HG03521 (cell line): ENCODE measurements at regions not wholly inside any gene's neighbourhood (a gene's known extent, or its start where the extent isn't known, plus 50 kb on each side); places are given as distances from the start of the nearest gene placed in this dataset.

Experiments
- ATAC-seq: cut with Tn5 transposase; IDR thresholded peaks from one replicate; pipeline ENCODE4 v1.9.1; 2021; ENCODE audit warnings: mild to moderate bottlenecking, moderate library complexity; ENCODE audit not compliant: unreplicated experiment

DNA sequence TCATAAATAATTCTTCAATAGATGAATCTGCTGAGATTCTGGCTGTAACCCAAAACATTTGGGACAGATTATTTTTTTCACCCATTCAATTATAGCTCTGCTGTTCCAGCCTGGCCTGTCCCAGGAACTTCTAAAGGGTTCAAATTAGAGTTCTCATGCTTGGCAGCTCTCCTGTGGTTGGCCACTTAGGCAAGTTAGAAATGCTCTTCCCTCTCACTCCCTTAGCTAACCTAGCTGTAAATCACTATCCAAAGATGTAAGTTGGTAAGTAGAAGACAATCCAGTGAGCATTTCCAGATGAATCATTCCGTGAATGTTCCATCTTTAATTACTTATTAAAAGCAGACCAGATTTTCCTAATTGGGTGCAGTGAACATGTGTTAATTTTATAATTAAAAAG, 760.4 kb upstream of the TBX3 start:
- no peak for ATAC-seq

DNA sequence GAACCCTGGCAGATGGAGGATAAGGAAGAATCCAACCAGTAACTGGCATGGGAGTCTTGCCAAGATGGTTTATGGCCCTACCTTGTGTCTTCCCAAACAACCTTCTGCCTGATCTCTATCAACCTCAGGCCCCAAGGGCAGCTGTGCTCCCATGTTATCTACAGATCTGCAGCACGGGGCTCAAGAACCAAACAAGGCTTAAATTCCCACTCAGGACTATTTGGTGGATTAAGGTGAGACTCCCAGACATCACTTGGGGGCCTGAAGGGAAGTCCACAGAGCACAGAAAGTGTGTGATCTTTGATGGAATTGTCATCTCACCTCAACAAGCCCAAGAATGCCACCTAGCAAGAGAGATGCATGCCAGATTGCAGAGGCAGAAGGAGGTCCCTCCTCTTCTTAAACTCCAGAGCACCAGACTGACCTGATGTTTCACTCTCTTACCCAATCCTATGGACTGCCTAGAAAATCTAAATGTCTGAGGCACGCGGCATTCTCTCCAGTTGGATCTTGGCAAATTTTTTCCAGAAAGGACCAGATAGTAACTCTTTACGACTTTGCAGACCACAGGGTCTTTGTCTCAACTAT, 759.5 kb upstream of the TBX3 start:
- no peak for ATAC-seq

DNA sequence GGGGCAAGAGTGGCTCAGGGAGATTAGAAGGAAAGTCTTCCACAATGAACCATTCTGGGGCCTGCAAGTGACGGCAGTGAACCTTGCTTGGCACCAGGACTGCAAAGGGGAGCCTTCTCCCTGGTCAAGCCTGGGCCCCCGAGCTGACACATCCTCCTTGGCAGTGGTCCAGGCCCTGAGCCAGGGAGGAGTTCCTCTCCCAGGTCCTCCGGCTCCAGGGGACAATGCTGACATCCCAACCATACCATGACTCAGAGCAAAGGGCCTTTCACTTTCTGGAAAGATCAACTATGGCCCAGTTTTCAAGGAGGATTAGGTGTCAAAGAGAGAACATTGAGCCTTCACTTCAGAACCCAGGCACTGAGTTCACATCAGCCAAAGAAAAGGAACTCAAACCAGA, 756.5 kb upstream of the TBX3 start:
- ATAC-seq, result no peak

DNA sequence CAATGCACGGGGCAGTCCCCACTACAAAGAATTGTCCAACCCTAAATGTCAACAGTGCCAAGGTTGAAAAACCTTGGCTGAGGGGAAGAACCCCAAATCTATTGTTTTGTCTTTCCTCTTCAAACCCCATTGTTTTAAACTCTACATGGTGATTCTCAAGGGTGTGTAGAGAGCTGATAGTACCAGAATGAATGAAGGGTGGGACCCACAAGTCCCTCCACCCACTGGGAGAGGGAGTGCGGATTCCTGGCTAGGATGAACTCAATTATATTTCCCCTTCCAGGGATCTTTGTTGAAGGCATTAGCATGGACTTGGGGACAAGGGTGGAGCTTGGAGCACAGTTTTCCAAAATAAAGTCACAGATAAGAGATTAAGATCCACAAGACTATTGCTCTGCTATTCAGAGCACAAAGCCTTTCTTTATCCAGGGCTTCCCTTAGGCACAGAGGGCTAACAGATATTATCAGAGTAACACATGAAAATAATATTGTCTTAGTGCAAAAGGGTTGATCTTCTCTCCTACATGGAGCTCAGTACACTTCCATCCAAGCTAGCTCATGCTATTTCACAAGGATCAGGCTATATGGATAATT, 755.1 kb upstream of the TBX3 start:
- no peak for ATAC-seq

DNA sequence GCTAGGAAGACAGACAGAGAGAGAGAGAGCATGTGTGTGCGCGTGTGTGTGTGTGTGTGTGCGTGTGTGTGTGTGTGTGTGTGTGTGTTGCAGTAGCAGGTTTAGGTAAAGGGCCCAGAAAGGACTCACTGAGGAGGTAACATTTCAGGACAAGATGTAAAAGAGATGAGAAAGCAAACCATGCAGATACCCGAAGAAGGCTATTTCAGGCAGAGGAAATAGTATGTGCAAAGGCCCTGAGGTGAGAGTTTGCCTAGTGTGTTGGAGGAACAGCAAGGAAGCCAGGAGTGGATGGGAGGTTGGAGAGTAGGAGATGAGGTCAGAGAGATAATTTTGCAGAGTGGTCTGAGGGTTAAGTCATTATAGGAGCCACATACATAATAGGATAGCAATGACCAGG, 754.3 kb upstream of the TBX3 start:
- no peak for ATAC-seq

DNA sequence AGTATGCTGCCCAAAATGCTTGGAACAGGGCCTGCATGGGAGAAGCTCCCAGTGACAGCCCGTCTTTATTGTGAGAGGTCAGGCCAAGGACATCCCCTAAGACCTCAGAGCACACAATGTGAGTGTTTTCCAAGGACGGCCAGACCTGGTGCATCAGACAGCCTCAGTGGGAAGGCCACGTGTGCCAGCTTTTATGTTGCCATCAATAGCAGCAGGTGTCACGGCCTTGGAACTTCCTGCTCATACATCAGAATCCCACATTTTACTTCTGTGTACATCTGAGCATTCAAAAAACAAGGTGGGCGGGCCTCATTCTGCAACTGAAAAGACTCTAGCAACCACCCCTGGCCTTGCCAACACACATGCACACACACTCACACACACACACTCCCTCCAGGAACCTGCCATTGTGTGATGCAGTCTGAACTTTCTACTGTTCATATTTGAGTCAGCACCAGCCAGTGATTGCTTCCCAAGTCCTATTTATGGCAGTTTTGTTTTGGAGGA, 753.1 kb upstream of the TBX3 start:
- no peak for ATAC-seq

DNA sequence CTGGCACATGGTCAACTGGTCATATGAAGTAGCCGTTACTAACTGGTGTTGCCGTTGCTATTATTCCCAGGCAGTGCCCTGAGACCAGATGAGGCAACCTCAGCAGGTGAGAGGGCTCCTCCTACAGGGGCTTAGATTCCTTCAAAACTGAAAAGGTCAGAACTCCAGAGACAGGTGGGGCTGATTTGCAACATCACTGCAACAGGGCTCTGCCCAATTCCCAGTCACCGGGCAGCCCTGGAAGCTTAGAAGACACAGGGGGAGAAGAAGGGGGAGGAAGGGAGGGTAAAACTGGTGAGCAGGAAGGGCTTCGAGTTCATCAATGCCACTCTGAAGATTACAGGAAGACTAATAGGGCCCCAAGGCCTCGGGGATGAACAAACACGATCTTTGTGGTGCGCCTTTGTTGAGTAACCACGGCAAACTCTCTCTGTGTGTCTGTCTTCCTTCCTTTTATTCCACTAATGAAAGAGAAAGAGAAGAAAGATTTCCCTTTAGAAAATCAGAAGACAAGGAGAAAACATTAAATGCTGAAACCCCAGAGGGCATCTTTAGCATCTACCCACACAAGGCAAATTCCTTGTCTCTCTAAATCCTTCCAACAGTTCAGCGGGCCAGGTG, 749.1 kb upstream of the TBX3 start:
- ATAC-seq, result no peak

DNA sequence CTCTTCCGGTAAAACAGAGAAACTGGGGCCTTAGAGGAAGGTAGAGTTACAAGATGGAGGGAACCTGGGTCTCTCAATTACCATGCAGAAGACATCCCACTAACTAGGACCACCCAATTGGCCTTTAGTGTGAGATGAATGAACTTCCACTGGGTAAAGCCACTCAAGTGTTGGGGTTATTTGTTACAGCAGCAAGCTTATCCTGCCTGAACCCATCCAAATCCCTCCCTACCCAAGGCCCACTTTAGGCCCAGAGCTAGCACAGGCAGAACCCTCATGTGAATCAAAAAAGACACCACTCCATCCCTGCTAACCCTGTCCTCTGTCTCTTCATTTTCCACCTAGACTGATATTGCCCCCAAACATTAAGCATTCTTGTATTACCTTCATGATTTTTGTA, 746.7 kb upstream of the TBX3 start:
- no peak for ATAC-seq

DNA sequence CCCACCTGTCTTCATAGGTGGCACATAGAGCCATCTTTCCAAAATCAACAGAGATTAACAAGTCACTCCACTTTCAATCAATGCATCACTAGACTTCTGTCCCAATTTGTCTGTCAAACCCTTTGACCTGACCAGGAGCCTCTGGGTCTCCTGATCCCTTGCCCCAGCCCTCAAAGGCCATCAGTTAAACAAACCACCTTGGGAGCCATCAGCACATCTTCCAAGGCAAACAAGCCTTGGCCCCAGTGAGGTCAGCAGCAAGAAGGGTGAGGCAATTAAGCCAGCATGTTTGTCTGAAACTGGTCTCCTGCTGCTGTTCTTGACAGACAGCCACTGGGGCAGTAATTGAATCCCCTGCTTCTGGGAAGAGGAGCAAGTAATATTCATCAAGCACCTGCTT, 742.8 kb upstream of the TBX3 start:
- ATAC-seq, result no peak

DNA sequence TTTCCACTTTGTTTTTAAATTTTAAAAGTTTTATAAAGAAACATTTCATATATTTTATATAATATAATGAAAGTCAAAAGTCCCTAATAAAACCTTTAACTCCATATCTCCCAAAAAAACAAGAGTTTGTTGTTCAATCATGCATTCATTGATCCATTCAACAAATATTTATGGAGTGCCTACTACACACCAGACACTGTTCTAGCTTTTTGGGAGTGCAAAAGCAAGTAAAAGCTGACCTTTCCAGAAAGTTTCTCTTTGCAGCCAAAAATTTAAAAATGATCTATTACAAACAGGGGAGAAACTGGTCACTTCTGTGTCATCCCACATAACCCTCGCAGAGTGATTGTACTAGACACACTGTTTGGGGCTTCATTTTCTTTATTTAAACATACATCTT, 740.0 kb upstream of the TBX3 start:
- ATAC-seq, result no peak

DNA sequence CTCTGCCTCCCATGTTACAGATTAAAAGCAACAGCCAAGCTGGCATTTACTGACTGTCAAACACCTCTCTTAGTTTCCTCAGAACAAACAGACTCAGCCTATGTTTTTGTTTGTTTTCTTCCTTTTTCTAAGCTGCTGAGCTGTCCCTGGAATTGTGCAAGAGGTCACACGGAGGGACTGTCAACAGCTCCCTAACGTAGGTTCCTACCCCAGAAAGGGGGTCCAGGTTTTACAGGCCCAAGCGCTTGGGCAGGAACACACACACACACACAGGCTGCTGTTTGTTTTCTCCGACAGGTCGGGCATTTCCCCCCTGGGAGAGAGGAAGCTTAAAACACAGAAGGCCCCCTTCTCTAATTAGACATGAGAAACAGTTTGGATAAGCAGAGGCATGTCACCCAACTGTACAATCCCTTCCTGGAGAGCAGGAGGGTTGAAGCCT, 739.6 kb upstream of the TBX3 start:
- no peak for ATAC-seq

DNA sequence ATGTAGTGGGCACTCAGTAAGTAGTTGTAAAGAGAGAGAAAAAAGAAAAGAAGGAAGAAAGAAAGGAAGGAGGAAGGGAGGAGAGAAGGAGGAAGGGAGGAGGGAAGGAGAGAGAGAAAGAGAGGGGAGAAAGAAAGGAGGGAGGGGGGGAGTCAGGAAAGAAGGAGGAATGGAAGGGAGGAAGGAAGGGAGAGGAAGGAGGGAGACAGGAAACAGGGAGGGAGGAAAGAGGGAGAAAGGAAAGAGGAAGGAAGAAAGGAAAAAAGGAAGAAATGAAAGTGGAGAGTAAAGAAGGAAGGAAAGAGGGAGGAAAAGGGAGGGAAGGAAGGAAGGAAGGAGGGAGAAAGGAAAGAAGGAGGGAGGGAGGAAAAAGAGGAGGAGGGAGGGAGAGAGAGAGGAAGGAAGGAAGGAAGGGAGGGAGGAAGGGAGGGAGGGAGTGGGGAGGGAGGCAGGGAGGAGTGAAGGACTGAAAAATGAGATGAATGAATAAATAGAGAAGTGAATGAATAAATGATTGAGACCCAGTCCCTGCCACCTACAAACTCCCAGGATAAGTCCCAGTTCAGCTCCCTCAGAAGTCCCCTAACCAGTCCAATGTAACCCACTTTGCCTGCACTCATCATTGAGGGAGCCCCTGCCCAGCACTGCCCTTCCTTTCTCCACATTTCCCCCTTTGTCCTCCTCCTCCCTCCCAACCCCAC, 739.0 kb upstream of the TBX3 start:
- no peak for ATAC-seq

DNA sequence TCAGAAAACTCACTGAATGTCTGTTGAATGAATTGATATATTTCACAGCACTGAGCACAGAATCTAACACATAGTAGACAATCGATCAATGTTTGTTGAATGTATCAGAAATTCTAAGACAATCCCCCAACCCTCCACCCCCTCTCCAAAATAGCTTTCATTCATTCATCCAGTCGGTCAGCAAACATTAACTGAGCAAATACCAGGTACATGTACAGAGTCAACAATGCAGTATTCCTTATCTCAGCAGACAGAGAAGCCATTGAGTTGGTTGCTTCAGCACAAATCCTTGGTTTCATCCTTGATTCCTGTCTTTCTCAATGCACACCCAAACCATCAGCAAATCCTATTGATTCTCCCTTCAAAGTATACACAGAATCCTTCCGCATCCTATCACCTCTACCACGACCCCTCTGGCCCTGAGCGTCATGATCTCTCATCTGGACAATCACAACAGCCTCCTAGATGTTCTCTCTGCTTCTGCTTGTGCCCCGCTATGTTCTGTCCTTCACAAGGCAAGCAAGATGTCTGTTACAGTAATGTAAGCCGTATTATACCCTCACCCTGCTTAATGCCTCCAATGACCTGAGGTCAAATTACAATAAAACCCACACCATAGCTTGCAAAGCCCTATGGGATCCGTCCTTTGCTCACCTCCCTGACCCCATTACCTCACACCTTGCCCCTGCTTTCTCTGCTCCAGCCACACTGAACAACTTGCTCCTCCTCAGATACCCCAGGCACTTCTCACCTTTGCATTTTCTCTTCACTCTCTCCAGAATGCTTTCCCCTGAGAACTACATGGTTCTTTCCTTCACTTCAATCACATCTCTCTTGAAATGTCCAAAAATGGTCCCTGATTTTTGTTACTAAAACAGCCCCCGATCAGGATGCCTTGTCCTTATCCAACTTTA, 738.1 kb upstream of the TBX3 start:
- ATAC-seq, result no peak

DNA sequence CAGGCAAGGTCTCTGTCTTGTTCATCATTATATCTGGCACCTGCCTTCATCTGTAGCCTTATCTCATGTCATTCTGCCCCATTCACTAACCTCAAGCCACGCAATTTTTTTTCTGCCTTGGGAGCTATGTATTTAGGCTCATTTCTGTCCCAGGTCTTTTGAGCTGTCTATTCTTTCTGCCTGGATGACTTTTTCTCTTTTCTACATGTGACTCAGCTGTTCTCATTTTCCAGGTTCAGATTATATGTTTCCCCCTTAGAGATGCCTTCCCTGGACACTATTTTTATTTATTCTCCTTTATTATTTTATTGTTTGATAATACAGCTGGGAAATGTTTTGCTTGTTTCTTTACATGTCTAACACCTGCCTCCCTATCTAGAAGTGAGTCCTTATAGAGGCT, 737.4 kb upstream of the TBX3 start:
- no peak for ATAC-seq

DNA sequence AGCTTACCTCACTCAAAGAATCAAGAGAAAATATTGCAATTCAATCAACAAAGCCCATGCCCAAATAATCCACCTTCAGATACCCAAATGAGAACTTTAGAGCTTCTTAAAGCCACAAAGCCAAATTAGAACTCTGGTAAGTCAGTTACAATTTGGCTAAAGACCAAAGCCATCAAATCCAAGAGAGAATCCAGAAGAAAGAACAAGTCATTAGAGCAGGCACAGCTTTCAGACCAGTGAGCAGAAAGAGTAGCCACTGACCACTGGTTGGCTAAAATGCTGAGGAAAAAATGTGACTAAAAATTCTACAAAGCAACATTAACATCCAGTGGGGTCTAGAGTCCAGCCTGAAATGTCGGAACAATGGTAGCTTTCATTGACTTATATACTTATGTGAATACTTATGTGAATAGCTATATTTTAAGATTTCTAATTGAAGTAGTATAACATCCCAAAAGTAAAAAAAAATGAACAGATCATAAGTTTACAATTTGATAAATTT, 735.2 kb upstream of the TBX3 start:
- no peak for ATAC-seq

DNA sequence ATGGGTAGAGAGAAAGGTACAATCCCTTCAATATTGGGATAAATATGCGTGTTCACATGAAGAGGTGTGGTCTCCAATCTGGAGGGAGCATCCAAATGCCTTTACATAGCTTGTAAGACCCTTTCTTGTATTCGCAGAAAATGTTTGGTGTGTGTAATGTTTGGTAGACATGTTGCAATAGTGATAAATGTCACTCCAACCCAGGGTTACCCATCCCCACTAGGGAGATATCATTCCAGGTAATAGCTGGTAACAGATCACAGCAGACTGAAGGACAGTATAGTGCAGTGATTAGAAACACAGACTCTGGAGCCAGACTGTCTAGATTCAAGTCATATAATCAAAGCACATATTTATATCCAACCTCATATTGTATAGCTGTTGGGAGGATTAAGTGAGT, 733.6 kb upstream of the TBX3 start:
- no peak for ATAC-seq

DNA sequence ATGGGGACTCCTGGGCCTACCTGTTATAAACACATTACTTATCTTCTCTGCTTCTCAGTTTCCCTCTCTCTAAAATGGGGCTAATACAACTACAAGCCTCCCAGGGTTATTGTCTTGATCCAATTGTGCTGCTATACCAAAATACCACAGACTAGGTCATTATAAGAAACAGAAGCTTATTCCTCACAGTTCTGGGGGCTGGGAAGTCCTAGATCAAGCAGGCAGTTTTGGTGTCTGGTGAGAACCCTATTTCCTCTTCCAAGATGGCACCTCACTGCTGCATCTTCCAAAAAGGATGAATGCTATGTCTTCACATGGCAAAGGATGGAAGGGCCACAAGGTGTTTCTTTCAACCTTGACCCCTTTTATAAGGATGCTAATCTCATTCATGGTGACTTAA, 732.9 kb upstream of the TBX3 start:
- ATAC-seq, result no peak

DNA sequence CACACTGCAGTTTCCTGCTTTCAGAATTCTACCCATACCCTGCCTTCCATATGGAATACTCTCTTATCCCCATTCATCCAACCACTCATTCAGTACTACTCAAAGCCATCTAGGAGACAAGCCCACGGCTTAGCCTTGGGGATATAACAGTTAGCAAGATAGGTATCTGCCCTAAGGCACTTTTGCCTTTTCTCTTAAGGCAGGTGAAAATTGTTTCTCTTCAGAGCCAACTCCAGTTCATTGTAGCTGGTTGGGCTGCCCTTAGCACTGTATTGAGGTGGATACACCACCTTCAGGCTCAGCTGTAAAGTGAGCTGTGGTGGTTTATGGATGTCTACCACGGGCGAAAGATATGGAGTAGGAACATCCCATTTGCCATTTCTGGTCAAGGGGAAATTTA, 729.7 kb upstream of the TBX3 start:
- ATAC-seq, result no peak

DNA sequence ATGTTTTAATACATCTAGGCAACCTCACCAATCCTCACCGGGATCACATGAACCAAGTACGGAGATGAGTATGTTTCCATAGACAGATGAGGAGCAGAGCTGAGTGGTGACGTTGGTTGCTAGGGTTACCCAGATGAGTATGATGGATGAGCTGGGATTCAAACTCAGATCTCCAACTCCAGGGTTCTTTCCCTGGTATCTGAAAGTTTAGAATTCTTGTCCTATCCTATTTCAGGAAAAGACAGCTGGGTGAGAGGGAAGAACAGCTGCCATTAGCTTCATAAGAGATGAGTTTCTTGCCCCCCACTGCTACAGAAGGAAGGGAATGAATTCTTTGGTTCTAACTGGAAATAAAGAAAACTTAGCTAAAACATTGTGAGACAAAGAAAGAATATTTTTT, 728.9 kb upstream of the TBX3 start:
- no peak for ATAC-seq

DNA sequence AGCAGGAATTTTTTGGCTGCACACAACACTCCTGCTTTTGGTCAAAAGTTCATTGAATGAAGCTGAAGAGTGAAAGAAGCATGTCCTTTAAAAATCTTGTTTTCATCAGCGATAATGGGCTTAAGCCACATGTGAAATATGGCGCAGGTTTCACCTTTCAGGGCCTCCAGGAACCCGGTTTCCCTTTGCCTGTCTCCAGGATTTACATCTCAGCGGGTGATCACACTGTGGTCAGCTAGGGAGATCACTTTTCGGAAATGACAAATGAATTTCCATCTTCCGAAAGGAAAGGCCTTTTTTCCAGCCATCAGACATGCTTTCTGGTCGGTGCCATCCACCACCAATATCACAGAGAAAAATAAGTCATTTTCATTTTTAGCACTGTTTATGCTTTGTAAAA, 727.1 kb upstream of the TBX3 start:
- no peak for ATAC-seq

DNA sequence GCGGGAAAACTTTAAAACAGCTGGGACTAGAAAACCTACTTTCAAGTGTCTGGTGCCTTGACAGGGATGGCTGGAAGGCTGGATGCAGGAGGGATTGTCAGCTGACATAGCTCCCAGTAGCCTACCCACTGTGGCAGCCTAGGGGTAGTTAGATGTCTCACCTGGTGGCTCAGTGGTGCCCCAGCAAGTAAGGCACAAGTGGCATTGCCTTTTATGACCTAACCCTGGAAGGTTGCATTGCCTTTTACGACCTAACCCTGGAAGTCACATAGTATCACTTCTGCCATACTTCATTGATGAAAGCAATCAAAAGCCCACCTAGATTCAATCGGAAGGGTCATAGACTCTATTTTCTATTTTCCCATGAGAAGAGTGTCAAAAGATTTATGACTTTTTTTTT, 724.7 kb upstream of the TBX3 start:
- ATAC-seq, result no peak
